ENCODE measurements at regions not wholly inside any gene's neighbourhood (a gene's known extent, or its start where the extent isn't known, plus 50 kb on each side); places are given as distances from the start of the nearest gene placed in this dataset.
A peak's percentile ranks its signal among the peaks of the same experiment; 100 is the strongest.

DNA sequence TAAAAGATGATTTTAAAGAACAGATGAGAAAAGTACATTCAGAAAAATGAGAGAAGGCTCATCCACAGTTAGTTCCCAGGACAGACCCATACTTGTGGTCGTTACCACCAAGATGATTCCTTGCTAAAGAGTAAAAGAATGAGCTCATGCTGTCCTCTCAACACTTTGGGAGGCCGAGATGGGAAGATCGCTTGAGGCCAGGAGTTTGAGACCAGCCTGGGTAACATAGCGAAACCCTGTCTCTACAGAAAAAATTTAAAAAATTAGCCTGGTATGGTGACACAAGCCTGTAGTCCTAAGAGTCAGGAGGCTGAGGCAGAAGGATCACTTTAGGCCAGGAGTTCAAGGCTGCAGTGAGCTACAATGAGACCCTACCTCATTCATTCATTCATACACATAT, 60.7 kb upstream of the CNEP1R1 start:
- peaks cover 0 to 6% (median 0%) of the 10 kb centered on the region in 3 donors for H3K4me1 ChIP-seq
- no peak overlapping the region for H3K4me3 ChIP-seq
- no peaks in the 10 kb centered on the region for H3K36me3 ChIP-seq
- no peak for TF ChIP-seq POLR2A (IDR thresholded peaks at IDR 0.05)
- no peak for TF ChIP-seq EP300 (IDR thresholded peaks at IDR 0.05)
- TF ChIP-seq POLR2AphosphoS5 (IDR thresholded peaks at IDR 0.05), result no peak
- TF ChIP-seq, protein P1, sequence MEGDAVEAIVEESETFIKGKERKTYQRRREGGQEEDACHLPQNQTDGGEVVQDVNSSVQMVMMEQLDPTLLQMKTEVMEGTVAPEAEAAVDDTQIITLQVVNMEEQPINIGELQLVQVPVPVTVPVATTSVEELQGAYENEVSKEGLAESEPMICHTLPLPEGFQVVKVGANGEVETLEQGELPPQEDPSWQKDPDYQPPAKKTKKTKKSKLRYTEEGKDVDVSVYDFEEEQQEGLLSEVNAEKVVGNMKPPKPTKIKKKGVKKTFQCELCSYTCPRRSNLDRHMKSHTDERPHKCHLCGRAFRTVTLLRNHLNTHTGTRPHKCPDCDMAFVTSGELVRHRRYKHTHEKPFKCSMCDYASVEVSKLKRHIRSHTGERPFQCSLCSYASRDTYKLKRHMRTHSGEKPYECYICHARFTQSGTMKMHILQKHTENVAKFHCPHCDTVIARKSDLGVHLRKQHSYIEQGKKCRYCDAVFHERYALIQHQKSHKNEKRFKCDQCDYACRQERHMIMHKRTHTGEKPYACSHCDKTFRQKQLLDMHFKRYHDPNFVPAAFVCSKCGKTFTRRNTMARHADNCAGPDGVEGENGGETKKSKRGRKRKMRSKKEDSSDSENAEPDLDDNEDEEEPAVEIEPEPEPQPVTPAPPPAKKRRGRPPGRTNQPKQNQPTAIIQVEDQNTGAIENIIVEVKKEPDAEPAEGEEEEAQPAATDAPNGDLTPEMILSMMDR (IDR thresholded peaks at IDR 0.05), result no peak
- no peak for ATAC-seq
- H3K27ac ChIP-seq, result no peak overlapping the region
- peaks cover 30% of the 10 kb centered on the region for H3K27me3 ChIP-seq
- no peaks in the 10 kb centered on the region for H3K9me3 ChIP-seq
- WGBS, 2 donors (ENCODE audit: low coverage in 1 of 2), result 50 to 72% methylated on average over 4 of the region's 4 CpGs

- Histone ChIP-seq H3K4me3 (no peak overlapping the region), H3K36me3 (no peaks in the 10 kb centered on the region), H3K9me3 (no peaks in the 10 kb centered on the region), H3K4me1 (peaks cover 0 to 6% (median 0%) of the 10 kb centered on the region in 3 donors), H3K27me3 (peaks cover 30% of the 10 kb centered on the region), H3K27ac (no peak overlapping the region)
- TF ChIP-seq, protein P1 (IDR thresholded peaks at IDR 0.05), result no peak
- TF ChIP-seq POLR2A (IDR thresholded peaks at IDR 0.05) (no peak), EP300 (IDR thresholded peaks at IDR 0.05) (no peak), POLR2AphosphoS5 (IDR thresholded peaks at IDR 0.05) (no peak)
- 57 to 86% methylated on average over 2 of the region's 2 CpGs for WGBS, 2 donors (ENCODE audit: low coverage in 1 of 2)
- peak; percentile 57 for ATAC-seq
These were observed 60.1 kb upstream of the CNEP1R1 start for GRCh38 chr16:49964973-49965372.

GRCh38 chr16:49967012-49967559, 57.9 kb upstream of the CNEP1R1 start:
- no peaks in the 10 kb centered on the region for H3K36me3 ChIP-seq
- TF ChIP-seq EP300 (IDR thresholded peaks at IDR 0.05) (no peak), POLR2A (IDR thresholded peaks at IDR 0.05) (no peak), POLR2AphosphoS5 (IDR thresholded peaks at IDR 0.05) (no peak)
- TF ChIP-seq, protein P1 (IDR thresholded peaks at IDR 0.05), result no peak

GRCh38 chr16:49969091-49970030, 55.7 kb upstream of the CNEP1R1 start:
- 28 to 41% methylated on average over 12 to 15 of the region's 24 CpGs for whole genome bisulfite sequencing, 2 donors (ENCODE audit: low coverage in 1 of 2)
- Histone ChIP-seq H3K4me3 (no peak overlapping the region), H3K36me3 (no peaks in the 10 kb centered on the region), H3K27ac (no peak overlapping the region), H3K4me1 (no peaks in the 10 kb centered on the region), H3K27me3 (peaks cover 30% of the 10 kb centered on the region), H3K9me3 (no peaks in the 10 kb centered on the region)
- no peak for ATAC-seq
- no peak for TF ChIP-seq POLR2A (IDR thresholded peaks at IDR 0.05)

More at GRCh38 chr16:49967012-49967559, 57.9 kb upstream of the CNEP1R1 start:
- H3K4me3 ChIP-seq, result no peak overlapping the region
- peaks cover 30% of the 10 kb centered on the region for H3K27me3 ChIP-seq
- H3K4me1 ChIP-seq, result no peaks in the 10 kb centered on the region
- no peaks in the 10 kb centered on the region for H3K9me3 ChIP-seq
- ATAC-seq, result no peak
- H3K27ac ChIP-seq, result no peak overlapping the region
- 75 to 84% methylated on average over 3 to 4 of the region's 6 CpGs for WGBS, 2 donors (ENCODE audit: low coverage in 1 of 2)

GRCh38 chr16:49970797-49971431, 54.1 kb upstream of the CNEP1R1 start:
- WGBS, 2 donors (ENCODE audit: low coverage in 1 of 2), result 77 to 78% methylated on average over 5 to 8 of the region's 8 CpGs
- no peak overlapping the region for H3K4me3 ChIP-seq
- H3K27me3 ChIP-seq, result peaks cover 26% of the 10 kb centered on the region
- no peaks in the 10 kb centered on the region for H3K9me3 ChIP-seq
- no peaks in the 10 kb centered on the region for H3K36me3 ChIP-seq
- TF ChIP-seq, protein P1 (IDR thresholded peaks at IDR 0.05), result no peak
- TF ChIP-seq POLR2AphosphoS5 (IDR thresholded peaks at IDR 0.05) (no peak), POLR2A (IDR thresholded peaks at IDR 0.05) (no peak), EP300 (IDR thresholded peaks at IDR 0.05) (no peak)
- no peak overlapping the region for H3K27ac ChIP-seq
- ATAC-seq, result no peak
- H3K4me1 ChIP-seq, result no peaks in the 10 kb centered on the region
